DMS 273 treated with DMSO at 0.1 percent for 48 hours (cell line): ENCODE measurements at regions not wholly inside any gene's neighbourhood (a gene's known extent, or its start where the extent isn't known, plus 50 kb on each side); places are given as distances from the start of the nearest gene placed in this dataset.

ENCODE experiments used
- DNase-seq: peaks from one replicate; lab custom pipeline; 2025; lab: John Stamatoyannopoulos, UW

DNA sequence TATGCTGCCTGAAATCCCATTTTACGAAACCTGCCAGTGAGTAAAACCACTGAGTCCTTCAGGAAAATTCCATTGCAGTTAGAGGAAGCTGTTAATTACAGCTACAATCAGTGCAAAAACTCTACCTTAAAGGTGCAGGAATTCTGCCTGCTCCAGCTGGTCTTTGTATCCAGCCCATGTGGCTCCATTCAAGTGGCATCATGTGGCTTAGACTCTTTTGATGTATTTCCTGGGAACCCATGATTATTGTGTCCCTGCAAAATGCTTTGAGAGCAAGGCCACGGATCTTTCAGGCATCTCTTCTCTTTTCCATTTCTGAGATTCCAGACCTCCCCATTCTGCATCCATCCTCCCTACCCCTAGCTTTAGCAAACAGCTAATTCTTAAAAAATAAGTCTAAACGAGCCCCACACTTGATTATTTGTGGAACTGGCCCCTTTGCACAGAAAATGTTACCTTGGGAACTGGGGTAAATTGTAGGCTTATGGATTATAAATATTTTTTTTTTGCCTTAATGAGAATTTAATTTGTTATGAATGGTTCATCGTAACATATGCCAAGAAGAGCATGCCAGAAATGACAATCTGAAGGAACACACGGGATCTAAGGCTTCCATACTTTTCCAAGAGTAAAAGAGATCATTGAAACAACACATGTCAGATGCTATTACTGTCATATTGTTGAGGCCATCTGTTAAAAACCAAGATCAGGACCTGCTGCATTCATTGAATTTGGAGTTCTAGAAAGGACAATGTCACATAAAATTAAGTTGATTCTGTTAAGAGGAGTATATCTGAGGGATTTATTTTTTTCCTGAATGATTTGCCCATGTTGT, 144.6 kb downstream of the TPH2 start:
- DNase-seq = no peak

- DNase-seq = no peak
Measured at GRCh38 chr12:72084061-72084460, 145.4 kb downstream of the TPH2 start.

- DNase-seq = no peak
Measured at GRCh38 chr12:72084880-72085279, 146.2 kb downstream of the TPH2 start.

DNA sequence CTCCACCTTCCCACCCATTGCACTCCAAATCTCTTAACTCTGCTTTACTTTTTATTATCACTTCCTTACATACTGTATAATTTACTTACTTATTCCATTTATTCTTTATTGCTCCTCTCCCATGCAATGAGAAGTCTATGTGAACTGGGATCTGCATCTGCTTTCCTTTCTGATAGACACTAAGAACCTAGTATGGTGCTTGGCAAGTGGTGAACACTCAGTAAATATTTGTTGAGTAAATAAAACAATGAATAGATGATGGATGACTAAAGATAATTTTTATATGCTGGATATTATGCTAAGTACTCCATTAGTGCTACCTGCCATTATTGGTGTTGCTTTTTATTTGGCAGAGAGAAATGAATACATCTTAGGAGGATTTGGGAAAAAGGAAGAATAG, 151.0 kb downstream of the TPH2 start:
- no peak for DNase-seq

- no peak for DNase-seq
Measured at GRCh38 chr12:72093424-72093823, 154.8 kb downstream of the TPH2 start.

DNA sequence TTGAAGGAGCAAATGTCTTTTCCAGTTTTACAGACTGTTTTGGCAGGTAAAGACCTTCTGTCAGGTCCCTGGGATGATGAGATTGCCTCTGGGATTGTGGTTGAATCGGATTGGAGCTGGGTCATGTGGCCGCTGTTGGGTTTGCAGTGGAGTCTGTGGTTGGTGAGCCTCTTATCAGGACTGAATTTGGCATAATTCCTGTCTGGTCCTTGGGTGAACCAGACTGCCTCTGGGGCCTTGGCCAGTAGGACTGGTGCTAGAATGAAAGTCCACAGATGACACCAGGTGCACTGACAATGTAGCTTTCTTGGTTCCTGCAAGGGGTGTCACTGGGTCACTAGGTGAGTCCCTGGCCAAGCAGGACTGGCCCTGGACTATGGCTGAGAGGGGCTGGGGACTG, 155.3 kb downstream of the TPH2 start:
- no peak for DNase-seq

DNA sequence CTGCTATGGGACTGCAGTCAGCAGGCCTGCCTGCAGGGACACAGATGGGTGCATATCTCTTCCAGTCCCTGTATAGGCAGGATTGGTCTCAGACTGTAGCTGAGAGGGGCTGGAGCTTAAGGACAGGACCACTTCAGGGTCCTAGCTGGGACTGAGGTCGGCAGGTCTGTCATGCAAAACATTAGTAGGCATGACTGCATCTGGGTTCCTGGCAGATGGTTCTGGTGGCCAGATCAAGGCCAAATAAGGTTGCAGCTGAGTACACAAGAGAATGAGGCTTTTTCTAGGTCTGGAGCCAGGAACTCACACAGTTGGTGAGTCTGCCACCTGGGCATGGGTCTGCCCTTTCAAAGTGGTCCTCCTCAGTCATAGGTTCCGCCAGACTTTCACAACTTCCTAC, 155.8 kb downstream of the TPH2 start:
- no peak for DNase-seq

- DNase-seq = no peak
Measured at GRCh38 chr12:72095025-72095424, 156.4 kb downstream of the TPH2 start.

DNA sequence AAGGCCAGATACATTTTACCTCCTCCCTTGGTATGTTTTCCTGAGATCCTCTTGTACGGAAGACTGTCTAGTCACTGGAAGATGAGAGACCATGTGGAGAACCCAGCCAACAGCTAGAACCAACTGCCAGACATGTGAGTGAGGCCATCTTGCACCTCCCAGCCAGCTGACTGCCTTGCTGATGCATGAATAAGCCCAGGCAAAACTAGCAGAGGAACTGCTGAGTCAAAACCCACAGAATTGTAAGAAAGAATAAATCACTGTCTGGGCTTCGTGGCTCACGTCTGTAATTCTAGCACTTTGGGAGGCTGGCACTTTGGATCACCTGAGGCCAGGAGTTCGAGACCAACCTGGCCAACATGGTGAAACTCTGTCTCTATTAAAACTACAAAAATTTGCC, 160.0 kb downstream of the TPH2 start:
- DNase-seq = no peak

DNA sequence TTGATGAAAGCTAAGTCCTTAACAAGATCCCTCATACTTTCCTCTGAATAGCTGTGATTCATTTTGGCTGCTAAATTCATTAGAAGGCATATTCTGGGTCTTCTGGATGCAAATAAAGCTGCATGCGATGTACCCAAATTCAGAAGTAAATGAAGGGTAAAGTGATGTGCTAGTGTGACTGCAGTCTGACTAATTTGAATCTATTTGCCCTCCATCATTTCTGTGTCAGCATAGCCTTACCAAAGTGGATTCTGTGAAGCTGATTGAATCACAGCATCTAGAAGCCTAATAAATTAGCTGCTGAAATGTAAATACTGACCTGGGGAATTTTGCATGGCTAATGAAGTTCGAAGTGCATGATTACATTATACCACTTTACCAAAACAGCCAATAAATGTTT, 162.2 kb downstream of the TPH2 start:
- no peak for DNase-seq

DNA sequence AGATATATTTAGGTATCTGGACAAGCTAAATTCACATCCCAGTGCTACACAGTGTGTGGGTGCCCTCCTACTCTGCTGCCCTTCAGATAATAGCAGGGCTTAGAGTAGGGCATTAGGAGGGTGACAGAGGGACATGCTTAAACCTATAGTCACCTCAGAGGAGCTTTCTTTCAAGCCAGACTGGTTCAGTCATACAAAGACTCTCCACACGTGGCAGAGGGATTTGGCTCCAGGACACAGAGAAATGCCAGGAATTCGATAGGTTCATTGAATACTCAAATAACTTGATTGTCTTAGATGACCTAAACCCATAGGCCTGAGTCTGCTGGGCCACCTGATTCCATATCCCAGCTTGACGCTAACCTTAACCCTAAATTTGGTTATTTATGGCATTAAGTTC, 163.5 kb downstream of the TPH2 start:
- no peak for DNase-seq

DNA sequence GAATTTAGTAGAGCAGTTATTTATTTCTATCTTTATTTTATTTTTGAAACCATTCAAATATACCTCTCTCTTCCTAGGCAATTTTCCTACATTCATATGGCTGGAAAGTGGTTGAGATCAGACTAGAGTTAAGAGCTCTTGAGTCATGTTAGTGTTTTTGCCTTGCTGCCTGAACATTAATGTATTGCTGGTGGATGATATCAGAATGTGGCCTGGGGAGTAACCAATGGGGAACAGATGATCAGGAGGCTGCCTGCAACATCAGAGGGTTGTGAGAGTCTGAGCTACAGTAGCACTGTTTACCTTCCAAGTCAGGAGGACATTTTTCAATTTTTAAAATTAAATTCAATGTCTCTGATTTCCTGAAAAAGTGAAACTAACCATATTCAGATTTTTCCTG, 166.3 kb upstream of the TRHDE start:
- no peak for DNase-seq

DNA sequence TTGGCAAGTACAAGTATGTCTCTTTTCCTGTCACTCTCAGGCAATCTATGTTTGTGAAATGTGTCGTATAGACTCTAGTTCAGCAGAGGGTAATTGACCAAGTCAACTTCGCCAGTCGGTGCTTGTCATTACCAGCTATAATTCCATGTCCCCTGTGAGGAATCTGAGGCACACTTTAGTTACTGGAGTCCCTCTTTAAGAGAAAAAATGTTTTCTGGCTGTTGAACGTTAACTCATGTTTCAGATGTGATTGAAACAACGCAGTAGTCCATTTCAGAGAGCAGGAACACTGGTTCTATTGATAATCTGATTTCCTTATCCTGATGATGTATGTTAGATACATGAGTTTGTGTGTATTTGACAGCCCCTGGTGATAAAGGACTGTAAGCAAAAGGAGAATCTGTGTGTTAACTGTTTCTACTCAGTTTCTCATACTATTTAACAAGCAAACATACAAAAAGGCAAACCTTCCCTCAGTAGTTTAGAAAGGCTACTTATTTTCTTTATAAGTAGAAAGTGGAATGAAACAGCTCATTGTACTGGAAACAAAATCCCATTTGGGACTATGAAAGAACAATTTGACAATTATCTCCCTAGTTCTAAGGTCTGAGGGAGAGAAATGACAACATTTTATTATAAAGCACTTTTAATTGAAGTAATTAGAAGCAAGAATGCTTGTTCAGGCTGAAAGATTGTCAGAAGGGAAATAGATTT, 161.1 kb upstream of the TRHDE start:
- DNase-seq = no peak

DNA sequence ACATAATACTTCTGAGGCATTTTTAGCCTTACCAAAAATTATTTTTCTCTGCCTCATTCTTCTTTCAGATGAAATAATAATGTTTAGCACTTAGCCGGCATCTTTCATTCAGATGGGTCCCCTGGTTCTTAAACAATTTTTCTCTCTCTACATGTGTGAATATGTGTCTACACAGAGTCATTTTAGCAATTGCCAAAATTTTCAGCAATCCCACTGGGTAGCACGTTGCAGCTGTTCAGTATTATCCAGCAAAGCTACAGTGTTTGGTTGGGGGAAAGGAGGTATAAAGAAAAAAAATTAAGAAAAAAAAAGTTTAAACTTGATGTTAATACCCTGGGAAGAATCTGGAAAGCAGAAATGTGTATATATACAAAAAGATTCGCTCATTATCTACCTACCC, 160.5 kb upstream of the TRHDE start:
- no peak for DNase-seq

- DNase-seq = no peak
Measured at GRCh38 chr12:72133497-72134055, 138.6 kb upstream of the TRHDE start.

- no peak for DNase-seq
Measured at GRCh38 chr12:72134246-72135020, 137.7 kb upstream of the TRHDE start.

- DNase-seq = no peak
Measured at GRCh38 chr12:72135021-72135301, 137.2 kb upstream of the TRHDE start.

GRCh38 chr12:72136792-72137191, 135.4 kb upstream of the TRHDE start:
- no peak for DNase-seq

DNA sequence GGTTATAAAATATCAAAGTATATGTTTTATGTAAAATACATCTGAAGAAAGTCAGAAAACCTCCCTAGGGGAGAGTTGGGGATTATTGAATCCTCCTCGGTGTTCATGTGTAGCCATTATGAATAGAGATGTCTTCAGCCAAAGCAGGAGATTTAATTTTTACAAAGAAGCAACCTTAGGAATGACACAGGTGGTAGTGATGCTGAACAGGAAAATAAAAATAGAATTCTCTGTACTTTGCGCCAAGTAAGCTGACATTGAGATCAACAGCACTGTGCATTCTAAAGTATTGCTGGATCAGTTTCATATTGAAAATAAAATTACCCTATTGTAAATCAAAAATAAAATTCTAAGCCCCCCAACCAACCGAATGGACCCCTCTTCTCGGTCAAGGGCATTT, 132.8 kb upstream of the TRHDE start:
- DNase-seq = no peak

GRCh38 chr12:72141381-72141780, 130.8 kb upstream of the TRHDE start:
- no peak for DNase-seq

GRCh38 chr12:72144553-72144952, 127.6 kb upstream of the TRHDE start:
- DNase-seq = no peak

DNA sequence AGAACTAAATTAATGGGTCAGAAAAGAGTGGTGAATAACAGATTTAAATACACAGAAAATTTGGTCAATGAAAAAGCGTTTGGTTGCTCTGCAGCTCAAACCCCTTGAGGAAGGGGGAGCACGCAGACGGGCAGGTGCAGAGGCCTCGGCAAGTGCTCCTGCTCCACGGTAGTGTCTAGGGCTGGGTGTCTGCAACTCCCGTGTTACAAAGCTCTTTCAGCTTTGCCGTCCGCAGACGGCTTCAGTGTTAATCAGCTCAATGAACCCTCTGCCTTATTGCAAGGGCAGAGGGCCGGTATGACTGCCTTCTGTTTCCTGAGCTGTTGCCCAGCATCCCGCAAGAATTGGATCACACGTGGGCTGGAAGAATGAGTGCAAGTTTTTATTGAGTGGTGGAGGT, 125.7 kb upstream of the TRHDE start:
- no peak for DNase-seq

- DNase-seq = no peak
Measured at GRCh38 chr12:72148709-72149108, 123.5 kb upstream of the TRHDE start.
